Adrenal gland (tissue), 5 donors: ENCODE measurements at regions not wholly inside any gene's neighbourhood (a gene's known extent, or its start where the extent isn't known, plus 50 kb on each side); places are given as distances from the start of the nearest gene placed in this dataset.

Experiments
- CTCF ChIP-seq, 6 experiments: fragments of 450-650 bp in 4 of 6; fragments of 200-600 bp in 2 of 6; sonication (generic) in 1 of 6; IDR thresholded peaks; 1 replicate in 5 of 6; 2 replicates in 1 of 6; pipeline versions ENCODE4 v1.5.1 to v1.8.0; 2016 to 2021; ENCODE audit warnings: antibody characterized with exemption in 6 of 6, mild to moderate bottlenecking in 2 of 6, moderate library complexity in 1 of 6
- POLR2A ChIP-seq, 2 donors: fragments of 450-650 bp; IDR thresholded peaks; one replicate each; pipeline ENCODE4 v1.6.1; 2017; ENCODE audit warnings: antibody characterized with exemption in 2 of 2, mild to moderate bottlenecking in 2 of 2, moderate library complexity in 1 of 2
- donor health status: DM: no; HTN: no; CAD: no.

GRCh38 chr17:77785312-77785905 is 173.1 kb upstream of the TNRC6C start:
- TF ChIP-seq CTCF (IDR thresholded peaks at IDR 0.05) (no peak), POLR2A (IDR thresholded peaks at IDR 0.05) (no peak)
